ENCODE measurements at regions not wholly inside any gene's neighbourhood (a gene's known extent, or its start where the extent isn't known, plus 50 kb on each side); places are given as distances from the start of the nearest gene placed in this dataset.

GRCh38 chr6:145489583-145489982 is 245.7 kb downstream of the EPM2A start:
- TF ChIP-seq CTCF (IDR thresholded peaks at IDR 0.05; ENCODE audit: low read depth, low read length): no peak

GRCh38 chr6:145490068-145490467 is 245.3 kb downstream of the EPM2A start:
- DNase-seq (ENCODE audit: extremely low read depth, low read depth): no peak
- TF ChIP-seq CTCF (IDR thresholded peaks at IDR 0.05; ENCODE audit: low read depth, low read length): no peak

More at GRCh38 chr6:145489583-145489982, 245.7 kb downstream of the EPM2A start:
- no peak for DNase-seq (ENCODE audit: extremely low read depth, low read depth)

GRCh38 chr6:145491126-145491525 is 244.2 kb downstream of the EPM2A start:
- no peak for DNase-seq (ENCODE audit: extremely low read depth, low read depth)
- no peak for TF ChIP-seq CTCF (IDR thresholded peaks at IDR 0.05; ENCODE audit: low read depth, low read length)

- TF ChIP-seq CTCF (IDR thresholded peaks at IDR 0.05; ENCODE audit: low read depth, low read length): no peak
Measured at GRCh38 chr6:145497006-145497405, 238.3 kb downstream of the EPM2A start.

GRCh38 chr6:145498425-145498824 is 236.9 kb downstream of the EPM2A start:
- no peak for TF ChIP-seq CTCF (IDR thresholded peaks at IDR 0.05; ENCODE audit: low read depth, low read length)
- no peak for DNase-seq (ENCODE audit: extremely low read depth, low read depth)

More at GRCh38 chr6:145497006-145497405, 238.3 kb downstream of the EPM2A start:
- DNase-seq (ENCODE audit: extremely low read depth, low read depth): no peak

- DNase-seq (ENCODE audit: extremely low read depth, low read depth): no peak
- no peak for TF ChIP-seq CTCF (IDR thresholded peaks at IDR 0.05; ENCODE audit: low read depth, low read length)
Measured at GRCh38 chr6:145502416-145502815, 232.9 kb downstream of the EPM2A start.

- no peak for TF ChIP-seq CTCF (IDR thresholded peaks at IDR 0.05; ENCODE audit: low read depth, low read length)
- DNase-seq (ENCODE audit: extremely low read depth, low read depth): no peak
Measured at GRCh38 chr6:145506136-145506535, 229.2 kb downstream of the EPM2A start.

Measured in AG09319 (cell line).